ENCODE measurements at regions not wholly inside any gene's neighbourhood (a gene's known extent, or its start where the extent isn't known, plus 50 kb on each side); places are given as distances from the start of the nearest gene placed in this dataset.

DNA sequence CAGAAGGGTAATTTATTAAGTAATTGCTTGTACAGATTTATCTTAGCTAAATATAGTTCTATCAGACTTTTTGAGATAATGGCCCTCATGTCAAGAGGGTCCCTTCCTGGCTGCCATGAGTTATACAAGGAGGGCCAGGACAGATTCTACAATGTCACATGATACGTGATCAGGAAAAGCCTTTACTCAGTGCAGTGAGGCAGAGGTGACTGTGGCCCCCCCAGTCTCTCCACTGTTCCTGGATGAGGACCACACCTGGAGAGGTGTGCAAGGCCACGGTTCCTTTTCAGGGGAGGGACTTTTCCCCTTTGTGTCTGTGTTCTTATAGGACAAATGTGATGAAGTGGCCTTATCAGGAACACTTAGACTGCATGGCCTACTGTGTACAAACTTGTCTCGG lies 54.3 kb upstream of the LRCH1 start:
- no peak overlapping the region for H3K4me3 ChIP-seq (ENCODE audit: insufficient read depth, low read length, poor library complexity, severe bottlenecking)
- no peak for TF ChIP-seq EZH2phosphoT487 (conservative IDR thresholded peaks at IDR 0.05; ENCODE audit: low read length)
- TF ChIP-seq, protein P1, sequence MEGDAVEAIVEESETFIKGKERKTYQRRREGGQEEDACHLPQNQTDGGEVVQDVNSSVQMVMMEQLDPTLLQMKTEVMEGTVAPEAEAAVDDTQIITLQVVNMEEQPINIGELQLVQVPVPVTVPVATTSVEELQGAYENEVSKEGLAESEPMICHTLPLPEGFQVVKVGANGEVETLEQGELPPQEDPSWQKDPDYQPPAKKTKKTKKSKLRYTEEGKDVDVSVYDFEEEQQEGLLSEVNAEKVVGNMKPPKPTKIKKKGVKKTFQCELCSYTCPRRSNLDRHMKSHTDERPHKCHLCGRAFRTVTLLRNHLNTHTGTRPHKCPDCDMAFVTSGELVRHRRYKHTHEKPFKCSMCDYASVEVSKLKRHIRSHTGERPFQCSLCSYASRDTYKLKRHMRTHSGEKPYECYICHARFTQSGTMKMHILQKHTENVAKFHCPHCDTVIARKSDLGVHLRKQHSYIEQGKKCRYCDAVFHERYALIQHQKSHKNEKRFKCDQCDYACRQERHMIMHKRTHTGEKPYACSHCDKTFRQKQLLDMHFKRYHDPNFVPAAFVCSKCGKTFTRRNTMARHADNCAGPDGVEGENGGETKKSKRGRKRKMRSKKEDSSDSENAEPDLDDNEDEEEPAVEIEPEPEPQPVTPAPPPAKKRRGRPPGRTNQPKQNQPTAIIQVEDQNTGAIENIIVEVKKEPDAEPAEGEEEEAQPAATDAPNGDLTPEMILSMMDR (IDR thresholded peaks at IDR 0.05; ENCODE audit: insufficient read depth, low read length, poor library complexity, severe bottlenecking): no peak
- no peak overlapping the region for H3K27ac ChIP-seq (ENCODE audit: low read depth, low read length)
- H3K9ac ChIP-seq (ENCODE audit: low read length): no peak overlapping the region
- no peaks in the 10 kb centered on the region for H4K20me1 ChIP-seq (ENCODE audit: low read depth, low read length)
- H3K4me2 ChIP-seq (ENCODE audit: low read depth, low read length, poor library complexity, severe bottlenecking): no peak overlapping the region
- no peaks in the 10 kb centered on the region for H3K27me3 ChIP-seq (ENCODE audit: low read length)
- H2AFZ ChIP-seq (ENCODE audit: low read depth, low read length, severe bottlenecking): no peak overlapping the region
- no peaks in the 10 kb centered on the region for H3K79me2 ChIP-seq (ENCODE audit: insufficient read depth, low read length)
- no peaks in the 10 kb centered on the region for H3K36me3 ChIP-seq (ENCODE audit: low read length)
- no peaks in the 10 kb centered on the region for H3F3A ChIP-seq (ENCODE audit: insufficient read depth)
- no peaks in the 10 kb centered on the region for H3K9me2 ChIP-seq (replicated peaks; ENCODE audit: insufficient read depth, low read length)
- no peaks in the 10 kb centered on the region for H3K9me3 ChIP-seq (ENCODE audit: insufficient read depth, low read length)

DNA sequence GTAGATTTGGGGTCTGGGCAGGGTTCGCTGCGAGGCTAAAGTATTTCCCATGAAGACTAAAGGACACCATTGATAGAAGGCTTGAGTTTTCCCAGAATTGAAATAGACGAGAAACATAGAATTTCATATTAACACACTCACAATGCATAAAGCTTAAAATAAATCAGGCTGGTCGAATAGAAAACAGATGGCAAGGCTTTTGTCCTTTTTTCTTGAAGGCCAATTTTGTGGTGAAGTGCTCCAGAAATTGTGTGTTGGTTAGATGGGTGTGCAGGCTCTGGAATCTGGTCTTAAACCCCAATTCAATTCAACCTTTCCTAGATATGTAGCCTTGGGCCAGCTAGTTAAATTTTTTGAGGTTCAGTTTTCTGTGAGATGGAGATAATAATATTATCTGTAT lies 56.9 kb upstream of the LRCH1 start:
- no peak overlapping the region for H3K27ac ChIP-seq (ENCODE audit: low read depth, low read length)
- no peaks in the 10 kb centered on the region for H3K79me2 ChIP-seq (ENCODE audit: insufficient read depth, low read length)
- TF ChIP-seq, protein P1 (IDR thresholded peaks at IDR 0.05; ENCODE audit: insufficient read depth, low read length, poor library complexity, severe bottlenecking): no peak
- no peak for TF ChIP-seq EZH2phosphoT487 (conservative IDR thresholded peaks at IDR 0.05; ENCODE audit: low read length)
- H3K9ac ChIP-seq (ENCODE audit: low read length): no peak overlapping the region
- H3F3A ChIP-seq (ENCODE audit: insufficient read depth): no peaks in the 10 kb centered on the region
- H2AFZ ChIP-seq (ENCODE audit: low read depth, low read length, severe bottlenecking): no peak overlapping the region
- H3K36me3 ChIP-seq (ENCODE audit: low read length): no peaks in the 10 kb centered on the region
- H3K27me3 ChIP-seq (ENCODE audit: low read length): no peaks in the 10 kb centered on the region
- no peak overlapping the region for H3K4me3 ChIP-seq (ENCODE audit: insufficient read depth, low read length, poor library complexity, severe bottlenecking)
- no peaks in the 10 kb centered on the region for H4K20me1 ChIP-seq (ENCODE audit: low read depth, low read length)
- H3K4me2 ChIP-seq (ENCODE audit: low read depth, low read length, poor library complexity, severe bottlenecking): no peak overlapping the region
- H3K9me3 ChIP-seq (ENCODE audit: insufficient read depth, low read length): no peaks in the 10 kb centered on the region
- no peaks in the 10 kb centered on the region for H3K9me2 ChIP-seq (replicated peaks; ENCODE audit: insufficient read depth, low read length)

- H4K20me1 ChIP-seq (ENCODE audit: low read depth, low read length): no peaks in the 10 kb centered on the region
- H3K9ac ChIP-seq (ENCODE audit: low read length): no peak overlapping the region
- H3K36me3 ChIP-seq (ENCODE audit: low read length): no peaks in the 10 kb centered on the region
- no peaks in the 10 kb centered on the region for H3K79me2 ChIP-seq (ENCODE audit: insufficient read depth, low read length)
- H3K9me3 ChIP-seq (ENCODE audit: insufficient read depth, low read length): no peaks in the 10 kb centered on the region
- H3K4me3 ChIP-seq (ENCODE audit: insufficient read depth, low read length, poor library complexity, severe bottlenecking): no peak overlapping the region
- H3K9me2 ChIP-seq (replicated peaks; ENCODE audit: insufficient read depth, low read length): no peaks in the 10 kb centered on the region
- no peak overlapping the region for H2AFZ ChIP-seq (ENCODE audit: low read depth, low read length, severe bottlenecking)
- H3F3A ChIP-seq (ENCODE audit: insufficient read depth): no peaks in the 10 kb centered on the region
- H3K27ac ChIP-seq (ENCODE audit: low read depth, low read length): no peak overlapping the region
- TF ChIP-seq, protein P1 (IDR thresholded peaks at IDR 0.05; ENCODE audit: insufficient read depth, low read length, poor library complexity, severe bottlenecking): no peak
- no peaks in the 10 kb centered on the region for H3K27me3 ChIP-seq (ENCODE audit: low read length)
- H3K4me2 ChIP-seq (ENCODE audit: low read depth, low read length, poor library complexity, severe bottlenecking): no peak overlapping the region
These were observed 57.3 kb upstream of the LRCH1 start for GRCh38 chr13:46495651-46496050.

DNA sequence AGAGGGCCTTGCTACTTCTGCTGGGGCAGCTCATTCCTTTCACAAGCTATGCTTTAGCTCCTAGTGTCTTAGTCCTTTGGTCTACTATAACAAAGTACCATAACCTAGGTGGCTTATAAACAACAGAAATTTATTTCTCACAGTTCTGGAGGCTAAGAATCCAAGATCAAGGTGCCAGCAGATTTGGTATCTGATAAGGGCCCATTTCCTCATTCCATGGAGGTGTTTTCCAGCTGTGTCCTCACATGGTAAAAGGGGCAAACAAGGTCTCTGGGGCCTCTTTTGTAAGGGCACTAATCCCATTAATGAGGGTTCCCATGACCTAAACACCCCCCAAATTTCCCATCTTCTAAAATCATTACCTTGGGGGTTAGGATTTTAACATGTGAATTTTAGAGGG lies 57.9 kb upstream of the LRCH1 start:
- no peaks in the 10 kb centered on the region for H3F3A ChIP-seq (ENCODE audit: insufficient read depth)

More for the DNA sequence above, 57.9 kb upstream of the LRCH1 start:
- no peak overlapping the region for H3K9ac ChIP-seq (ENCODE audit: low read length)
- no peak overlapping the region for H2AFZ ChIP-seq (ENCODE audit: low read depth, low read length, severe bottlenecking)
- H3K27ac ChIP-seq (ENCODE audit: low read depth, low read length): no peak overlapping the region
- no peaks in the 10 kb centered on the region for H3K9me2 ChIP-seq (replicated peaks; ENCODE audit: insufficient read depth, low read length)
- H4K20me1 ChIP-seq (ENCODE audit: low read depth, low read length): no peaks in the 10 kb centered on the region
- H3K36me3 ChIP-seq (ENCODE audit: low read length): no peaks in the 10 kb centered on the region
- TF ChIP-seq, protein P1 (IDR thresholded peaks at IDR 0.05; ENCODE audit: insufficient read depth, low read length, poor library complexity, severe bottlenecking): no peak
- TF ChIP-seq EZH2phosphoT487 (conservative IDR thresholded peaks at IDR 0.05; ENCODE audit: low read length): no peak
- H3K9me3 ChIP-seq (ENCODE audit: insufficient read depth, low read length): no peaks in the 10 kb centered on the region
- no peak overlapping the region for H3K4me2 ChIP-seq (ENCODE audit: low read depth, low read length, poor library complexity, severe bottlenecking)
- H3K79me2 ChIP-seq (ENCODE audit: insufficient read depth, low read length): no peaks in the 10 kb centered on the region
- no peaks in the 10 kb centered on the region for H3K27me3 ChIP-seq (ENCODE audit: low read length)
- H3K4me3 ChIP-seq (ENCODE audit: insufficient read depth, low read length, poor library complexity, severe bottlenecking): no peak overlapping the region

Data from SU-DHL-6 (cell line).